IMR-90 (cell line): ENCODE measurements at regions not wholly inside any gene's neighbourhood (a gene's known extent, or its start where the extent isn't known, plus 50 kb on each side); places are given as distances from the start of the nearest gene placed in this dataset.
"Not testable (repeated sequence)": the region's sequence is repeated elsewhere in the genome, so short reads cannot be mapped to it uniquely, and the experiment has no call there.

ENCODE experiments used
- CTCF ChIP-seq: conservative IDR thresholded peaks from 2 replicates; pipeline ENCODE4 v1.5.1; 2012; ENCODE audit warnings: mild to moderate bottlenecking, low read depth, low read length, improper control_type of control experiment
- ELK1 ChIP-seq: fragments of 150-350 bp; IDR thresholded peaks from 2 replicates; pipeline ENCODE4 v1.6.1; 2016; ENCODE audit warnings: low read depth, mild to moderate bottlenecking, low read length, moderate library complexity, borderline replicate concordance
- MXI1 ChIP-seq: IDR thresholded peaks from 2 replicates; pipeline ENCODE4 v1.6.1; 2012; ENCODE audit warnings: low read depth, mild to moderate bottlenecking, low read length, moderate library complexity, borderline replicate concordance
- POLR2A ChIP-seq: IDR thresholded peaks from 2 replicates; pipeline ENCODE4 v1.6.1; 2012; ENCODE audit warnings: mild to moderate bottlenecking, low read depth, low read length
- RAD21 ChIP-seq: IDR thresholded peaks from 2 replicates; pipeline ENCODE4 v1.6.1; 2012; ENCODE audit warnings: low read length, improper control_type of control experiment
- RFX5 ChIP-seq: IDR thresholded peaks from 2 replicates; pipeline ENCODE4 v1.8.0; 2012; ENCODE audit warnings: low read depth, mild to moderate bottlenecking, low read length, moderate library complexity

- TF ChIP-seq CTCF, ELK1, POLR2A, RFX5, RAD21, MXI1: not testable (repeated sequence)
Measured at GRCh38 chr21:9679029-9679428, 842.4 kb upstream of the TPTE start.
